ENCODE measurements at regions not wholly inside any gene's neighbourhood (a gene's known extent, or its start where the extent isn't known, plus 50 kb on each side); places are given as distances from the start of the nearest gene placed in this dataset.

DNA sequence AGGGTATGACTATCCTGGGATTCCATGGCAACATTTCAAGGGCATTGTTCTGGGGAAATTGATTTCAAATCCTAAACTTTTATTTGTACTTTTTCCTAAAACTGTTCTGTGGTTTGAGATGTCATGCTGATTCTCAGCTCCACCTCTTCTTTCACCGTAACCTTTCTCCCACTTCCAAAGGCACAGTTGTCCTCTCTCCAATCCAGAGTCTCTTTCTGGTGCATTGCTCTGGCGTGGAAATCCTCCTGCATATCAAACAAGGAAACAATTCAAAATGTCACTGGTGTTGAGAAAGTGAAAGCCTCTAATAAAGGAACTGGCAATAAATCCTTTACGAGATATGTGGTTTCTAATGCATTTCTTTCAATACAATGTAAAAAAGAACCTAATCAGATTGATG lies 155.1 kb upstream of the CDH2 start:
- FAIRE-seq: no peak
- intact Hi-C loops (cut with DNase I): no loop called here
- Histone ChIP-seq H3K9me3 (ENCODE audit: control insufficient read depth in 2 of 3, insufficient read depth in 1 of 3, low read length in 3 of 3) (no peaks in the 10 kb centered on the region), H3K27ac (ENCODE audit: low read depth in 2 of 2, low read length in 2 of 2) (no peak overlapping the region), H3K4me3 (ENCODE audit: low read length in 3 of 3) (no peak overlapping the region), H3K4me1 (ENCODE audit: control insufficient read depth in 2 of 3, insufficient read depth in 2 of 3, low read depth in 1 of 3, low read length in 3 of 3) (no peaks in the 10 kb centered on the region), H3K36me3 (ENCODE audit: control insufficient read depth in 2 of 3, insufficient read depth in 3 of 3, low read length in 3 of 3) (no peaks in the 10 kb centered on the region), H3K9ac (ENCODE audit: low read length in 3 of 3) (no peak overlapping the region), H3K27me3 (ENCODE audit: control insufficient read depth, insufficient read depth, low read length) (no peaks in the 10 kb centered on the region)
- TF ChIP-seq, protein P1, sequence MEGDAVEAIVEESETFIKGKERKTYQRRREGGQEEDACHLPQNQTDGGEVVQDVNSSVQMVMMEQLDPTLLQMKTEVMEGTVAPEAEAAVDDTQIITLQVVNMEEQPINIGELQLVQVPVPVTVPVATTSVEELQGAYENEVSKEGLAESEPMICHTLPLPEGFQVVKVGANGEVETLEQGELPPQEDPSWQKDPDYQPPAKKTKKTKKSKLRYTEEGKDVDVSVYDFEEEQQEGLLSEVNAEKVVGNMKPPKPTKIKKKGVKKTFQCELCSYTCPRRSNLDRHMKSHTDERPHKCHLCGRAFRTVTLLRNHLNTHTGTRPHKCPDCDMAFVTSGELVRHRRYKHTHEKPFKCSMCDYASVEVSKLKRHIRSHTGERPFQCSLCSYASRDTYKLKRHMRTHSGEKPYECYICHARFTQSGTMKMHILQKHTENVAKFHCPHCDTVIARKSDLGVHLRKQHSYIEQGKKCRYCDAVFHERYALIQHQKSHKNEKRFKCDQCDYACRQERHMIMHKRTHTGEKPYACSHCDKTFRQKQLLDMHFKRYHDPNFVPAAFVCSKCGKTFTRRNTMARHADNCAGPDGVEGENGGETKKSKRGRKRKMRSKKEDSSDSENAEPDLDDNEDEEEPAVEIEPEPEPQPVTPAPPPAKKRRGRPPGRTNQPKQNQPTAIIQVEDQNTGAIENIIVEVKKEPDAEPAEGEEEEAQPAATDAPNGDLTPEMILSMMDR (IDR thresholded peaks at IDR 0.05; ENCODE audit: borderline replicate concordance, extremely low read depth, insufficient read depth): no peak
- no peak for DNase-seq

DNA sequence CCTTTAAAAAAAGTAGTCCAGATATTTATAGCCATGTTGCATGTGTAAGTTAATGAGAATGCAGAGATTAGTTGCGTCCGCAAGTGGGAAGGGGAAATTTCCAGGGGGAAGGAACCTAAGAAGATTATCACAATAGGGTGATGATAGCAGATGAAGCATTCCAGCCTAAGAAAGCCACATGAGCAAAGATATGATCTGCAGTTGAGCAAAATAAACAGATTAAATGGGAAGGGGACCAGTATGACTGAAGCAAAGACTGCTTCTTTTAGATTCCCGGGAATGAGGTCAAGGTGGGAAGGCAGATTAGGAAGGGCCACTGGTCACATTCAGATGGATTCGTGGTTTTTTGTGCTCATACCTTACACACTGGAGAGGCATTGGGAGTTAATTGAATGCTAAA lies 154.6 kb upstream of the CDH2 start:
- Histone ChIP-seq H3K9me3 (ENCODE audit: control insufficient read depth in 2 of 3, insufficient read depth in 1 of 3, low read length in 3 of 3) (no peaks in the 10 kb centered on the region), H3K36me3 (ENCODE audit: control insufficient read depth in 2 of 3, insufficient read depth in 3 of 3, low read length in 3 of 3) (no peaks in the 10 kb centered on the region), H3K4me1 (ENCODE audit: control insufficient read depth in 2 of 3, insufficient read depth in 2 of 3, low read depth in 1 of 3, low read length in 3 of 3) (no peaks in the 10 kb centered on the region), H3K27ac (ENCODE audit: low read depth in 2 of 2, low read length in 2 of 2) (no peak overlapping the region), H3K9ac (ENCODE audit: low read length in 3 of 3) (no peak overlapping the region), H3K27me3 (ENCODE audit: control insufficient read depth, insufficient read depth, low read length) (no peaks in the 10 kb centered on the region), H3K4me3 (ENCODE audit: low read length in 3 of 3) (no peak overlapping the region)
- TF ChIP-seq, protein P1 (IDR thresholded peaks at IDR 0.05; ENCODE audit: borderline replicate concordance, extremely low read depth, insufficient read depth): no peak
- FAIRE-seq: no peak
- DNase-seq: no peak
- intact Hi-C loops (cut with DNase I): no loop called here

DNA sequence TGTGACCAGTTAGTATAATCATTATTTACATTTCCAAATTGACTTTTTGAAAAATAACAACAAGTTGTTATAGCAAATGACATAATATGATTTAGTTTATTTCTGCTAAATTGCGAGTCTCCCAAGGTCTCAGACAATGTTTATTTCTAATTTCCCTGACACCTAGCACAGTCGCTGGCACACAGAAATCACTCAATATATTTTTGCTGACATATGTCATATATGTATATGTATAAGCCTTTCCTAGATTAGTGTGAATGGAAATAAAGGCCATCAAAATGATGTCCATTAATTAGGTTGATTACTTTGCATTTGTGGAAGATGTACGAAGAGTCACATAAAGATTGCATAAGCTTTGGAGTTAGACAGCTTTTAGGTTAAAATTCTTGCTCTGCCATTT lies 136.7 kb upstream of the CDH2 start:
- Histone ChIP-seq H3K4me3 (ENCODE audit: low read length in 3 of 3) (no peak overlapping the region), H3K9ac (ENCODE audit: low read length in 3 of 3) (no peak overlapping the region), H3K9me3 (ENCODE audit: control insufficient read depth in 2 of 3, insufficient read depth in 1 of 3, low read length in 3 of 3) (peaks cover 0 to 2% (median 2%) of the 10 kb centered on the region in 3 donors), H3K4me1 (ENCODE audit: control insufficient read depth in 2 of 3, insufficient read depth in 2 of 3, low read depth in 1 of 3, low read length in 3 of 3) (no peaks in the 10 kb centered on the region), H3K27me3 (ENCODE audit: control insufficient read depth, insufficient read depth, low read length) (no peaks in the 10 kb centered on the region), H3K27ac (ENCODE audit: low read depth in 2 of 2, low read length in 2 of 2) (no peak overlapping the region), H3K36me3 (ENCODE audit: control insufficient read depth in 2 of 3, insufficient read depth in 3 of 3, low read length in 3 of 3) (no peaks in the 10 kb centered on the region)
- intact Hi-C loops (cut with DNase I): no loop called here
- no peak for DNase-seq
- no peak for FAIRE-seq
- TF ChIP-seq, protein P1 (IDR thresholded peaks at IDR 0.05; ENCODE audit: borderline replicate concordance, extremely low read depth, insufficient read depth): no peak

DNA sequence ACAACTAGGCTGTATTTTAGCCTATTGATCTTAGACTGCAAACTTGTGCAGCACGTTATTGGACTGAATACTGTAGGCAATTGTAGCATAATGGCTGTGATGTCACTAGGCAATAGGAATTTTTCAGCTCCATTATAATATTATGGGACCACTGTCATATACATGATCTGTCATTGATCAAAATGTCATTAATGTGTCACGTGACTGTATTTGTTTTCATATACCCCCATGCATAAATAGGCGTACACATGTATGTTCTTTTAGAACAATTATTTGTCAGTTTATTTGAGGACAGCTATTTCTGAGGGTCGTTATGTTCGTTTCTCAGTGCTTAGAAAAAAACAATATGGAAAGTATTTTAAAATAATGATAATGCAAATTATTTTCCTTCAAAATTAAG lies 111.9 kb upstream of the CDH2 start:
- Histone ChIP-seq H3K9me3 (ENCODE audit: control insufficient read depth in 2 of 3, insufficient read depth in 1 of 3, low read length in 3 of 3) (no peaks in the 10 kb centered on the region), H3K36me3 (ENCODE audit: control insufficient read depth in 2 of 3, insufficient read depth in 3 of 3, low read length in 3 of 3) (no peaks in the 10 kb centered on the region), H3K4me1 (ENCODE audit: control insufficient read depth in 2 of 3, insufficient read depth in 2 of 3, low read depth in 1 of 3, low read length in 3 of 3) (no peaks in the 10 kb centered on the region), H3K9ac (ENCODE audit: low read length in 3 of 3) (no peak overlapping the region), H3K4me3 (ENCODE audit: low read length in 3 of 3) (no peak overlapping the region), H3K27ac (ENCODE audit: low read depth in 2 of 2, low read length in 2 of 2) (no peak overlapping the region), H3K27me3 (ENCODE audit: control insufficient read depth, insufficient read depth, low read length) (no peaks in the 10 kb centered on the region)
- TF ChIP-seq, protein P1 (IDR thresholded peaks at IDR 0.05; ENCODE audit: borderline replicate concordance, extremely low read depth, insufficient read depth): no peak
- FAIRE-seq: no peak
- intact Hi-C loops (cut with DNase I): no loop called here
- DNase-seq: no peak
